A673 (cell line): ENCODE measurements at regions not wholly inside any gene's neighbourhood (a gene's known extent, or its start where the extent isn't known, plus 50 kb on each side); places are given as distances from the start of the nearest gene placed in this dataset.

Experiments
- BruUV-seq: library from RNA; stranded (reverse); fragments of 400-500 nt; replicated peaks from 2 replicates; lab custom pipeline; 2021; lab: Mats Ljungman, UMichigan
- CTCF ChIA-PET: fragments of 300-600 bp; sonication (Branson Sonifier 250); formaldehyde crosslinking; loops from one replicate; lab custom pipeline; 2022; ENCODE audit warnings: antibody characterized with exemption; lab: Charles Lee
- POLR2A ChIA-PET: fragments of 300-600 bp; sonication (Branson Sonifier 250); formaldehyde crosslinking; loops from one replicate; lab custom pipeline; 2022; ENCODE audit warnings: antibody characterized with exemption; ENCODE audit not compliant: low non-redundant PET; lab: Charles Lee
- DNase-seq: peaks from one replicate; pipeline ENCODE4 v3.0.0-alpha.2; 2015; ENCODE audit warnings: low spot score
- H3K27ac ChIP-seq: fragments of 200-600 bp; sonication (generic); 2 replicates; pipeline ENCODE4 v1.5.1; 2016; ENCODE audit warnings: mixed run types, low read depth, mild to moderate bottlenecking, mixed read lengths, antibody characterized with exemption, low read length; ENCODE audit not compliant: poor library complexity, severe bottlenecking
- H3K27me3 ChIP-seq: fragments of 200-600 bp; sonication (generic); replicated peaks from 2 replicates; pipeline ENCODE4 v1.6.1; 2017; ENCODE audit warnings: mixed run types, low read depth, mild to moderate bottlenecking, mixed read lengths, antibody characterized with exemption, low read length; ENCODE audit not compliant: insufficient read depth, poor library complexity
- H3K36me3 ChIP-seq: fragments of 200-600 bp; sonication (generic); 2 replicates; pipeline ENCODE4 v1.6.1; 2016; ENCODE audit warnings: mixed run types, mild to moderate bottlenecking, mixed read lengths, antibody characterized with exemption, low read length; ENCODE audit not compliant: insufficient read depth, poor library complexity, severe bottlenecking
- H3K4me1 ChIP-seq: fragments of 200-600 bp; sonication (generic); 2 replicates; pipeline ENCODE4 v1.6.1; 2017; ENCODE audit warnings: mixed run types, mild to moderate bottlenecking, mixed read lengths, antibody characterized with exemption, low read length; ENCODE audit not compliant: insufficient read depth, poor library complexity, severe bottlenecking
- H3K4me3 ChIP-seq: fragments of 200-600 bp; sonication (generic); 2 replicates; pipeline ENCODE4 v1.5.1; 2016; ENCODE audit warnings: low read depth, mixed run types, mild to moderate bottlenecking, mixed read lengths, low read length; ENCODE audit not compliant: poor library complexity, severe bottlenecking
- H3K9me3 ChIP-seq: fragments of 200-600 bp; sonication (generic); 2 replicates; pipeline ENCODE4 v1.6.1; 2016; ENCODE audit warnings: mixed run types, low read depth, mild to moderate bottlenecking, mixed read lengths, antibody characterized with exemption, low read length; ENCODE audit not compliant: poor library complexity, severe bottlenecking
- EZH2 ChIP-seq: fragments of 200-600 bp; sonication (generic); IDR thresholded peaks from 2 replicates; pipeline ENCODE4 v1.6.1; 2017; ENCODE audit warnings: borderline replicate concordance, low read depth, mild to moderate bottlenecking, mixed read lengths, antibody characterized with exemption, low read length; ENCODE audit not compliant: poor library complexity, severe bottlenecking
- intact Hi-C: fragments of 100-400 bp; cut with micrococcal nuclease; formaldehyde crosslinking; loops from one replicate; pipeline ENCODE4 v1.10.0; 2022; ENCODE audit not compliant: unreplicated experiment
- TF ChIP-seq, protein P1 (sequence below): fragments of 300-800, 200-600 bp; sonication (generic); conservative IDR thresholded peaks from 2 replicates; pipeline ENCODE4 v1.5.1; 2017; ENCODE audit warnings: low read depth, mild to moderate bottlenecking, antibody characterized with exemption, low read length, moderate library complexity, mixed read lengths

DNA sequence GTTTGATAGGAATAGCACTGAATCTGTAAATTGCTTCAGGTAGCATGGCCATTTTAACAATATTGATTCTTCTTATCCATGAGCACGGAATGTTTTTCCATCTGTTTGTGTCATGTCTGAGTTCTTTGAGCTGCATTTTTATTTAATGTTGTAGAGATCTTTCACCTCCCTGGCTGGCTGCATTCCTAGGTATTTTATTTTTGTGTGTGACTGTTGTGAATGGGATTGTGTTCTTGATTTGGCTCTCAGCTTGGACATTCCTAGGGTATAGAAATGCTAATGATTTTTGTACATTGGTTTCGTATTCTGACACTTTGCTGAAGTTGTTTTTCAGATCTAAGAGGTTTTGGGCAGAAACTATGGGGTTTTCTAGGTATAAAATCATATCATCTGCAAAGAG, 152.9 kb upstream of the CHD1 start:
- H3K27me3 ChIP-seq = no peaks in the 10 kb centered on the region
- no peak overlapping the region for H3K27ac ChIP-seq
- intact Hi-C loops = no loop called here
- H3K9me3 ChIP-seq = no peaks in the 10 kb centered on the region
- no peak overlapping the region for H3K4me3 ChIP-seq
- ChIA-PET CTCF (no interaction called here), POLR2A (no interaction called here)
- H3K36me3 ChIP-seq = no peaks in the 10 kb centered on the region
- TF ChIP-seq EZH2 = no peak
- TF ChIP-seq, protein P1, sequence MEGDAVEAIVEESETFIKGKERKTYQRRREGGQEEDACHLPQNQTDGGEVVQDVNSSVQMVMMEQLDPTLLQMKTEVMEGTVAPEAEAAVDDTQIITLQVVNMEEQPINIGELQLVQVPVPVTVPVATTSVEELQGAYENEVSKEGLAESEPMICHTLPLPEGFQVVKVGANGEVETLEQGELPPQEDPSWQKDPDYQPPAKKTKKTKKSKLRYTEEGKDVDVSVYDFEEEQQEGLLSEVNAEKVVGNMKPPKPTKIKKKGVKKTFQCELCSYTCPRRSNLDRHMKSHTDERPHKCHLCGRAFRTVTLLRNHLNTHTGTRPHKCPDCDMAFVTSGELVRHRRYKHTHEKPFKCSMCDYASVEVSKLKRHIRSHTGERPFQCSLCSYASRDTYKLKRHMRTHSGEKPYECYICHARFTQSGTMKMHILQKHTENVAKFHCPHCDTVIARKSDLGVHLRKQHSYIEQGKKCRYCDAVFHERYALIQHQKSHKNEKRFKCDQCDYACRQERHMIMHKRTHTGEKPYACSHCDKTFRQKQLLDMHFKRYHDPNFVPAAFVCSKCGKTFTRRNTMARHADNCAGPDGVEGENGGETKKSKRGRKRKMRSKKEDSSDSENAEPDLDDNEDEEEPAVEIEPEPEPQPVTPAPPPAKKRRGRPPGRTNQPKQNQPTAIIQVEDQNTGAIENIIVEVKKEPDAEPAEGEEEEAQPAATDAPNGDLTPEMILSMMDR = no peak
- BruUV-seq = no TSS peak
- DNase-seq = no peak
- no peaks in the 10 kb centered on the region for H3K4me1 ChIP-seq

DNA sequence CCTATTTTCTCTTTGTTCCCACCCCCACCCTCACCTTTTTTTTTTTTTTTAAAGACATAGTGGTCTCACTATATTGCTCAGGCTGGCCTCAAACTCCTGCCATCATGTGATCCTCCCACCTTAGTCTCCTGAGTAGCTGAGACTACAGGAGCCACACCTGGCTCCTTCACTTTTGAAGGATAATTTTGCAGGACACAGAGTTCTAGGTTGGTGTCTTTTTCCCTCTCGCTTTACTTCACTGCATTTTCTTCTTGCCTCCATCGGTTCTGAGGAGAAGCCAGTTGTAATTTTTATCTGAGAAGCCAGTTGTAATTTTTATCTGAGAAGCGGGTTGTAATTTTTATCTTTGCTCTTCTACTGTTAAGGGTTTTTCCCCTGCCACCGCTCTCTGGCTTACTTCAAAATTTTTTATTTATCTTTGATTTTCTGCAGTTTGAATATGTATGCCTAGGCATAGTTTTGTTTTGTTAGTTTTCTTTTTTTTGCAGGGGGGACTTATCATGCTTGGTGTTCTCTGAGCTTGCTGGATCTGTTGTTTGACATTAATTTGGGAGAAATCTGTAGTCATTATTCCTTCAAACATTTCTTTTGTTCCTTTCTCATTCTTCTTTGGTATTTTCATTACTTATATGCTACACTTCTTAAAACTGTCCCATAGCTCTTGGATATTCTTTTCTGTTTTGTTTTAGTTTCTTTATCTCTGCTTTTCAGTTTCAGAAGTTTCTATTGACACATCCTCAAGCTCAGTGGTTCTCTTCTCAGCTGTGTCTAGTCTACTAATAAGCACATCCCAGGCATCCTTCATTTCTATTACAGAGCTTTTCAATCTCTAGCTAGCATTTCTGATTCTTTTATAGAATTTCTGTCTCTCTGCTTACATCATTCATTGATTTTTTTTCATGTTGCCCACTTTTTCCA, 148.2 kb upstream of the CHD1 start:
- H3K27ac ChIP-seq = no peak overlapping the region
- H3K9me3 ChIP-seq = no peaks in the 10 kb centered on the region
- CTCF ChIA-PET = no interaction called here
- no peak overlapping the region for H3K4me3 ChIP-seq
- BruUV-seq = no TSS peak
- intact Hi-C loops = no loop called here
- TF ChIP-seq EZH2 = no peak
- TF ChIP-seq, protein P1 = no peak
- POLR2A ChIA-PET = no interaction called here
- H3K27me3 ChIP-seq = no peaks in the 10 kb centered on the region
- H3K4me1 ChIP-seq = no peaks in the 10 kb centered on the region
- no peak for DNase-seq
- H3K36me3 ChIP-seq = no peaks in the 10 kb centered on the region

DNA sequence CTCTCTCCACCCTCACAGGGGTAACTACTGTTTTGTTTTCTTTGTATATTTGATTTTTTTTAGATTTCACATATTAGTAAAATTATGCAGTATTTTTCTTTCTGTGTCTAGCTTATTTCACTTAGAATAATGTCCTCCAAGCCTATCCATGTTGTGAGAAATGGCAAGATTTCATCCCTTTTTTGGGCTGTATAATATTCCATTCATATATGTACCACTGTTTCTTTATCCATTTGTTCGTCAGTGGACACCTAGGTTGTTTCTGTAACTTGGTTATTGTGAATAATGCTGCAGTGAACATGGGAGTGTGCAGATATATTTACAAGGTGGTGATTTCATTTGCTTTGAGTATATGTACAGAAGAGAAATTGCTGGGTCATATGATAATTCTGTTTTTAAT, 144.0 kb upstream of the CHD1 start:
- POLR2A ChIA-PET = no interaction called here
- Histone ChIP-seq H3K4me1 (no peaks in the 10 kb centered on the region), H3K4me3 (no peak overlapping the region), H3K27ac (no peak overlapping the region), H3K9me3 (no peaks in the 10 kb centered on the region), H3K36me3 (no peaks in the 10 kb centered on the region), H3K27me3 (no peaks in the 10 kb centered on the region)
- no TSS peak for BruUV-seq
- intact Hi-C loops = no loop called here
- no peak for DNase-seq
- CTCF ChIA-PET = no interaction called here
- TF ChIP-seq, protein P1 = no peak
- TF ChIP-seq EZH2 = no peak
